NOMO-1 (cell line): ENCODE measurements at regions not wholly inside any gene's neighbourhood (a gene's known extent, or its start where the extent isn't known, plus 50 kb on each side); places are given as distances from the start of the nearest gene placed in this dataset.

Experiments used
- DNase-seq, 2 experiments: peaks; one replicate each; lab custom pipeline; 2025; ENCODE audit not compliant: unreplicated experiment in 2 of 2; lab: John Stamatoyannopoulos, UW

GRCh38 chr9:135029463-135029862, 58.0 kb upstream of the OLFM1 start:
- DNase-seq: no peak

GRCh38 chr9:135029871-135030565, 57.5 kb upstream of the OLFM1 start:
- no peak for DNase-seq

- DNase-seq: no peak
These were observed 56.8 kb upstream of the OLFM1 start for GRCh38 chr9:135030566-135031226.

GRCh38 chr9:135032041-135032835, 55.2 kb upstream of the OLFM1 start:
- DNase-seq: no peak

- DNase-seq: no peak
These were observed 54.5 kb upstream of the OLFM1 start for GRCh38 chr9:135032868-135033460.

- no peak for DNase-seq
These were observed 54.0 kb upstream of the OLFM1 start for GRCh38 chr9:135033487-135033886.

GRCh38 chr9:135034106-135034505, 53.4 kb upstream of the OLFM1 start:
- no peak for DNase-seq

GRCh38 chr9:135035781-135036760, 51.4 kb upstream of the OLFM1 start:
- no peak for DNase-seq

- DNase-seq: no peak
These were observed 50.5 kb upstream of the OLFM1 start for GRCh38 chr9:135036861-135037465.

- DNase-seq: no peak
These were observed 49.8 kb upstream of the OLFM1 start for GRCh38 chr9:135037521-135038250.
